ENCODE measurements at regions not wholly inside any gene's neighbourhood (a gene's known extent, or its start where the extent isn't known, plus 50 kb on each side); places are given as distances from the start of the nearest gene placed in this dataset.

DNA sequence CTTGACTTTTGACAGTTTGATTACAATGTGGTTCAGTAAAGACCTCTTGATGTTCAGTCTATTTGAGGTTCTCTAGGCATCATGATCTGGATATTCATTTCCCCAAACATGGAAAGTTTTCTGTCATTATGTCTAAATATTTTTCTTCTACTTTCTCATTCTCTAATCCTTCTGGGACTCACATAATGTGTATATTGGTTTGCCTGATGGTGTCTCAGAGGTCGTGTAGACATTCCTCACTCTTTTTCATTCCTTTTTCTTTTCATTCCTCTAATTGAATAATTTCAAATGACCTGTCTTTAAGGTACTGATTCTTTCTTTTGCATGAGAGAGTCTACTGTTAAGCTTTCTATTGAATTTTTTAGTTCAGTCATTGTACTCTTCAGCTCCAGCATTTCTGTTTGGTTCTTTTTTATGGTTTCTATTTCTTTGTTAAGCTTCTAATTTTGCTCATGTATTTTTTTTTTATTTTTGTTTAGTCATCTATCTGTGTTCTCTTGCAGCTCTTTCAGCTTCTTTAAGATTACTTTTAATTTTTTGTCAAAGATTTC lies 158.4 kb downstream of the GDAP2 start:
- no peak overlapping the region for H3K4me2 ChIP-seq
- H3K27me3 ChIP-seq (ENCODE audit: insufficient read depth), result no peaks in the 10 kb centered on the region
- H3K4me3 ChIP-seq (ENCODE audit: low read depth in 2 of 2, low read length in 1 of 2), result no peak overlapping the region
- DNase-seq, result no peak
- WGBS (ENCODE audit: low lambda C conversion rate), result 0% methylated on average over 1 of the region's 1 CpG
- H3K4me1 ChIP-seq (ENCODE audit: control insufficient read depth in 1 of 2, insufficient read depth in 2 of 2, low read depth in 1 of 2, low read length in 1 of 2), result no peaks in the 10 kb centered on the region
- ChIA-PET POLR2A (no interaction called here), CTCF (interaction anchor here (0.7 kb wide), 1 partner anchor 12 kb away, joined by 3 read pairs; no protein-coding TSS in a partner anchor)
- no peaks in the 10 kb centered on the region for H3K79me2 ChIP-seq (ENCODE audit: insufficient read depth)
- no peak overlapping the region for H3K27ac ChIP-seq (ENCODE audit: low read depth in 2 of 2, low read length in 1 of 2)
- no peaks in the 10 kb centered on the region for H4K20me1 ChIP-seq (ENCODE audit: insufficient read depth)
- H3K9me2 ChIP-seq, result no peaks in the 10 kb centered on the region
- peaks cover 8% of the 10 kb centered on the region; the same call in 1 of the 2 replicates for H3K9me3 ChIP-seq
- H3F3A ChIP-seq (replicated peaks; ENCODE audit: insufficient read depth), result peaks cover 4% of the 10 kb centered on the region
- no peaks in the 10 kb centered on the region for H3K36me3 ChIP-seq (replicated peaks in 1 of 2; ENCODE audit: control insufficient read depth in 1 of 2, insufficient read depth in 2 of 2, low read length in 1 of 2)
- no peak for TF ChIP-seq GABPA (IDR thresholded peaks at IDR 0.05; ENCODE audit: low read depth)
- TF ChIP-seq, protein P1, sequence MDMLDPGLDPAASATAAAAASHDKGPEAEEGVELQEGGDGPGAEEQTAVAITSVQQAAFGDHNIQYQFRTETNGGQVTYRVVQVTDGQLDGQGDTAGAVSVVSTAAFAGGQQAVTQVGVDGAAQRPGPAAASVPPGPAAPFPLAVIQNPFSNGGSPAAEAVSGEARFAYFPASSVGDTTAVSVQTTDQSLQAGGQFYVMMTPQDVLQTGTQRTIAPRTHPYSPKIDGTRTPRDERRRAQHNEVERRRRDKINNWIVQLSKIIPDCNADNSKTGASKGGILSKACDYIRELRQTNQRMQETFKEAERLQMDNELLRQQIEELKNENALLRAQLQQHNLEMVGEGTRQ (IDR thresholded peaks at IDR 0.05; ENCODE audit: borderline replicate concordance, low read depth, low read length), result no peak
- no peak overlapping the region for H3K9ac ChIP-seq
- H2AFZ ChIP-seq (ENCODE audit: low read depth), result no peak overlapping the region

GRCh38 chr1:117779364-117779763 lies 150.1 kb downstream of the GDAP2 start:
- no peak overlapping the region for H3K4me3 ChIP-seq (ENCODE audit: low read depth in 2 of 2, low read length in 1 of 2)
- no peak overlapping the region for H3K4me2 ChIP-seq
- H3K27me3 ChIP-seq (ENCODE audit: insufficient read depth), result no peaks in the 10 kb centered on the region
- CTCF ChIA-PET, result no interaction called here
- no peak overlapping the region for H3K9ac ChIP-seq
- POLR2A ChIA-PET, result no interaction called here
- H2AFZ ChIP-seq (ENCODE audit: low read depth), result no peak overlapping the region
- no peaks in the 10 kb centered on the region for H4K20me1 ChIP-seq (ENCODE audit: insufficient read depth)
- H3K27ac ChIP-seq (ENCODE audit: low read depth in 2 of 2, low read length in 1 of 2), result no peak overlapping the region
- peaks cover 0 to 13% of the 10 kb centered on the region in 2 experiments; a peak in 2 of 4 replicates for H3K4me1 ChIP-seq (ENCODE audit: control insufficient read depth in 1 of 2, insufficient read depth in 2 of 2, low read depth in 1 of 2, low read length in 1 of 2)
- H3F3A ChIP-seq (replicated peaks; ENCODE audit: insufficient read depth), result no peaks in the 10 kb centered on the region
- no peak for DNase-seq
- TF ChIP-seq YY1 (IDR thresholded peaks at IDR 0.05; ENCODE audit: low read depth), result no peak
- TF ChIP-seq RFX5 (IDR thresholded peaks at IDR 0.05; ENCODE audit: low read length), result no peak
- no peak for TF ChIP-seq RCOR1 (IDR thresholded peaks at IDR 0.05; ENCODE audit: low read length)
- no peak for TF ChIP-seq USF1 (IDR thresholded peaks at IDR 0.05; ENCODE audit: borderline replicate concordance, low read depth)
- TF ChIP-seq CTCF (IDR thresholded peaks at IDR 0.05), result no peak
- TF ChIP-seq, protein P1 (IDR thresholded peaks at IDR 0.05; ENCODE audit: borderline replicate concordance, low read depth, low read length), result no peak
- no peaks in the 10 kb centered on the region for H3K9me2 ChIP-seq
- no peaks in the 10 kb centered on the region for H3K9me3 ChIP-seq
- H3K36me3 ChIP-seq (replicated peaks in 1 of 2; ENCODE audit: control insufficient read depth in 1 of 2, insufficient read depth in 2 of 2, low read length in 1 of 2), result no peaks in the 10 kb centered on the region
- H3K79me2 ChIP-seq (ENCODE audit: insufficient read depth), result no peaks in the 10 kb centered on the region
- WGBS (ENCODE audit: low lambda C conversion rate), result 50% methylated on average over 2 of the region's 2 CpGs

Measured in SK-N-SH (cell line).